Right lobe of liver (tissue), 4 donors: ENCODE measurements at regions not wholly inside any gene's neighbourhood (a gene's known extent, or its start where the extent isn't known, plus 50 kb on each side); places are given as distances from the start of the nearest gene placed in this dataset.

Source experiments
- POLR2A ChIP-seq: fragments of 450-650 bp; IDR thresholded peaks from one replicate; pipeline ENCODE4 v1.6.1; 2017; ENCODE audit warnings: antibody characterized with exemption, mild to moderate bottlenecking
- TF ChIP-seq, protein P1 (sequence below), 4 donors: fragments of 200-600 bp in 3 of 4; fragments of 450-650 bp in 1 of 4; IDR thresholded peaks; one replicate each; pipeline versions ENCODE4 v1.5.1 to v1.8.0; 2016 to 2022; ENCODE audit warnings: antibody characterized with exemption in 4 of 4, mild to moderate bottlenecking in 2 of 4
- donor health status: DM: no; HTN: no; CAD: no.
- donor health status: DM: no; HTN: no; CAD: no.
- donor health status: DM: no; HTN: yes; CAD: no.

DNA sequence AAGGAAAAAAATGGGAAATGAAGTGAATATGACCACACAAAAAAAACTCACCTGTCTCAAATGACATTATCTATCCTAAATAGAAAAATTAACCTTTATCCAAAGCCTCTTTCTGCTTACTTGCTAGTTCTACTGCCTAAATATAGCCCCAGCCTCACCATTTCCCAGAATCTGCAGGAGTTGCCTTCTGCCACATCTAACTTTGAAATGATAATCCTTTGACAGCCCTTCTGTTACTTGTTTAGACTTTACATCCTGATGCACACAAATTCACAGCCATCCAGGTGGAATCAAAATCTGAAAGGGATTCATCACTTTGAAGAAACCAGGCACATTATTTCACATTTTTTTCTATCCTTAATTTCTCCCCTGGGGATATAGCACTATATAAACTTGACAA lies 1356.2 kb upstream of the NXPH2 start:
- TF ChIP-seq, protein P1, sequence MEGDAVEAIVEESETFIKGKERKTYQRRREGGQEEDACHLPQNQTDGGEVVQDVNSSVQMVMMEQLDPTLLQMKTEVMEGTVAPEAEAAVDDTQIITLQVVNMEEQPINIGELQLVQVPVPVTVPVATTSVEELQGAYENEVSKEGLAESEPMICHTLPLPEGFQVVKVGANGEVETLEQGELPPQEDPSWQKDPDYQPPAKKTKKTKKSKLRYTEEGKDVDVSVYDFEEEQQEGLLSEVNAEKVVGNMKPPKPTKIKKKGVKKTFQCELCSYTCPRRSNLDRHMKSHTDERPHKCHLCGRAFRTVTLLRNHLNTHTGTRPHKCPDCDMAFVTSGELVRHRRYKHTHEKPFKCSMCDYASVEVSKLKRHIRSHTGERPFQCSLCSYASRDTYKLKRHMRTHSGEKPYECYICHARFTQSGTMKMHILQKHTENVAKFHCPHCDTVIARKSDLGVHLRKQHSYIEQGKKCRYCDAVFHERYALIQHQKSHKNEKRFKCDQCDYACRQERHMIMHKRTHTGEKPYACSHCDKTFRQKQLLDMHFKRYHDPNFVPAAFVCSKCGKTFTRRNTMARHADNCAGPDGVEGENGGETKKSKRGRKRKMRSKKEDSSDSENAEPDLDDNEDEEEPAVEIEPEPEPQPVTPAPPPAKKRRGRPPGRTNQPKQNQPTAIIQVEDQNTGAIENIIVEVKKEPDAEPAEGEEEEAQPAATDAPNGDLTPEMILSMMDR (IDR thresholded peaks at IDR 0.05): no peak
- no peak for TF ChIP-seq POLR2A
